ENCODE measurements at regions not wholly inside any gene's neighbourhood (a gene's known extent, or its start where the extent isn't known, plus 50 kb on each side); places are given as distances from the start of the nearest gene placed in this dataset.
"Not testable (repeated sequence)": the region's sequence is repeated elsewhere in the genome, so short reads cannot be mapped to it uniquely, and the experiment has no call there.

GRCh38 chr10:78096486-78096885, 62.8 kb downstream of the RPS24 start:
- intact Hi-C loops (cut with DNase I) = not testable (repeated sequence)

GRCh38 chr10:78102593-78102992, 68.9 kb downstream of the RPS24 start:
- intact Hi-C loops (cut with DNase I); H3K9me3 ChIP-seq; H3K27ac ChIP-seq; DNase-seq; H3K27me3 ChIP-seq; H3K4me1 ChIP-seq; H3K36me3 ChIP-seq; H3K4me3 ChIP-seq (replicated peaks in 1 of 3): not testable (repeated sequence)
- 93 to 95% methylated on average over 2 of the region's 2 CpGs for WGBS, 2 donors

More at GRCh38 chr10:78096486-78096885, 62.8 kb downstream of the RPS24 start:
- H3K27me3 ChIP-seq; H3K9me3 ChIP-seq; H3K27ac ChIP-seq; H3K4me1 ChIP-seq; DNase-seq; H3K36me3 ChIP-seq; H3K4me3 ChIP-seq (replicated peaks in 1 of 3): not testable (repeated sequence)
- WGBS, 2 donors = 34 to 49% methylated on average over 8 of the region's 8 CpGs

GRCh38 chr10:78109210-78109609, 75.5 kb downstream of the RPS24 start:
- H3K36me3 ChIP-seq = no peaks in the 10 kb centered on the region
- no peaks in the 10 kb centered on the region for H3K4me1 ChIP-seq
- 25 to 36% methylated on average over 2 of the region's 2 CpGs for WGBS, 2 donors
- TF ChIP-seq CTCF (IDR thresholded peaks at IDR 0.05) (no peak), POLR2A (IDR thresholded peaks at IDR 0.05) (no peak)
- H3K4me3 ChIP-seq (replicated peaks in 1 of 3) = no peak overlapping the region
- no peak for DNase-seq
- intact Hi-C loops (cut with DNase I) = no loop called here
- H3K27ac ChIP-seq = no peak overlapping the region
- no peaks in the 10 kb centered on the region for H3K27me3 ChIP-seq
- no peaks in the 10 kb centered on the region for H3K9me3 ChIP-seq

GRCh38 chr10:78115135-78115853, 81.6 kb downstream of the RPS24 start:
- 65 to 74% methylated on average over 7 of the region's 7 CpGs for WGBS, 2 donors
- Histone ChIP-seq H3K9me3 (no peaks in the 10 kb centered on the region), H3K27ac (no peak overlapping the region), H3K36me3 (no peaks in the 10 kb centered on the region), H3K4me3 (replicated peaks in 1 of 3) (no peak overlapping the region), H3K27me3 (no peaks in the 10 kb centered on the region), H3K4me1 (no peaks in the 10 kb centered on the region)
- TF ChIP-seq POLR2A (IDR thresholded peaks at IDR 0.05) = no peak
- no peak for TF ChIP-seq CTCF (IDR thresholded peaks at IDR 0.05)
- intact Hi-C loops (cut with DNase I) = no loop called here
- no peak for DNase-seq

- H3K36me3 ChIP-seq = no peaks in the 10 kb centered on the region
- H3K4me1 ChIP-seq = no peaks in the 10 kb centered on the region
- intact Hi-C loops (cut with DNase I) = no loop called here
- no peaks in the 10 kb centered on the region for H3K9me3 ChIP-seq
- 71 to 79% methylated on average over 4 of the region's 4 CpGs for WGBS, 2 donors
- no peak overlapping the region for H3K27ac ChIP-seq
- no peak overlapping the region for H3K4me3 ChIP-seq (replicated peaks in 1 of 3)
- H3K27me3 ChIP-seq = no peaks in the 10 kb centered on the region
- DNase-seq = no peak
- TF ChIP-seq POLR2A (IDR thresholded peaks at IDR 0.05) (no peak), CTCF (IDR thresholded peaks at IDR 0.05) (no peak)
These were observed 82.7 kb downstream of the RPS24 start for GRCh38 chr10:78116361-78116760.

GRCh38 chr10:78118591-78118990, 84.9 kb downstream of the RPS24 start:
- Histone ChIP-seq H3K4me1 (no peaks in the 10 kb centered on the region), H3K36me3 (no peaks in the 10 kb centered on the region), H3K4me3 (replicated peaks in 1 of 3) (no peak overlapping the region), H3K9me3 (no peaks in the 10 kb centered on the region), H3K27me3 (no peaks in the 10 kb centered on the region), H3K27ac (no peak overlapping the region)
- TF ChIP-seq POLR2A (IDR thresholded peaks at IDR 0.05) = no peak
- TF ChIP-seq CTCF (IDR thresholded peaks at IDR 0.05) = no peak
- DNase-seq = no peak
- intact Hi-C loops (cut with DNase I) = no loop called here

All from thyroid gland (tissue), 4 donors.